Uterus (tissue), 3 donors: ENCODE measurements at regions not wholly inside any gene's neighbourhood (a gene's known extent, or its start where the extent isn't known, plus 50 kb on each side); places are given as distances from the start of the nearest gene placed in this dataset.
"Not testable (repeated sequence)": the region's sequence is repeated elsewhere in the genome, so short reads cannot be mapped to it uniquely, and the experiment has no call there.

Source experiments
- DNase-seq, 2 donors: peaks; one replicate each; pipeline ENCODE4 v3.0.0-alpha.2; 2019 to 2020
- H3K27ac ChIP-seq, 2 donors: fragments of 200-600 bp; sonication (generic); 1 replicate in 1 of 2; 2 replicates in 1 of 2; pipeline ENCODE4 v1.5.1; 2016 to 2018
- H3K27me3 ChIP-seq, 2 donors: fragments of 200-600 bp; sonication (generic); one replicate each; pipeline ENCODE4 v1.5.1; 2018 to 2019; ENCODE audit warnings: control low read depth in 1 of 2
- H3K36me3 ChIP-seq, 2 donors: fragments of 200-600 bp; sonication (generic); one replicate each; pipeline ENCODE4 v1.5.1; 2019; ENCODE audit warnings: control low read depth in 1 of 2
- H3K4me1 ChIP-seq, 2 donors: fragments of 200-600 bp; sonication (generic); one replicate each; pipeline ENCODE4 v1.5.1; 2018 to 2019; ENCODE audit warnings: control low read depth in 1 of 2
- H3K4me3 ChIP-seq, 2 donors: fragments of 200-600 bp; sonication (generic); 1 replicate in 1 of 2; 2 replicates in 1 of 2; pipeline ENCODE4 v1.5.1; 2018 to 2019; ENCODE audit warnings: mild to moderate bottlenecking in 1 of 2
- H3K9me3 ChIP-seq, 2 donors: fragments of 200-600 bp; sonication (generic); one replicate each; pipeline ENCODE4 v1.5.1; 2019; ENCODE audit warnings: control low read depth in 1 of 2
- CTCF ChIP-seq, 4 experiments: fragments of 200-600 bp in 2 of 4; fragments of 450-650 bp in 2 of 4; sonication (generic) in 2 of 4; IDR thresholded peaks; one replicate each; pipeline ENCODE4 v1.5.1; 2016 to 2019; ENCODE audit warnings: antibody characterized with exemption in 4 of 4, mild to moderate bottlenecking in 2 of 4, moderate library complexity in 1 of 4
- POLR2A ChIP-seq, 2 donors: fragments of 450-650 bp; IDR thresholded peaks; one replicate each; pipeline ENCODE4 v1.6.1; 2016; ENCODE audit warnings: antibody characterized with exemption in 2 of 2, mild to moderate bottlenecking in 1 of 2, moderate library complexity in 1 of 2
- intact Hi-C: fragments of 100-400 bp; cut with DNase I; formaldehyde crosslinking; loops from one replicate; pipeline ENCODE4 v1.15.1; 2023; ENCODE audit warnings: low total_unique reads
- donor health status: DM: yes; HTN: yes; CAD: no.

GRCh38 chr5:116709082-116709481 is 134.5 kb upstream of the SEMA6A start:
- no peak for DNase-seq
- Histone ChIP-seq H3K4me1 (no peaks in the 10 kb centered on the region), H3K9me3 (no peaks in the 10 kb centered on the region), H3K36me3 (no peaks in the 10 kb centered on the region), H3K27ac (no peak overlapping the region), H3K4me3 (no peak overlapping the region), H3K27me3 (no peaks in the 10 kb centered on the region)
- TF ChIP-seq CTCF (IDR thresholded peaks at IDR 0.05) (no peak), POLR2A (IDR thresholded peaks at IDR 0.05) (no peak)
- intact Hi-C loops = no loop called here

- H3K36me3 ChIP-seq, DNase-seq, intact Hi-C loops, H3K9me3 ChIP-seq, H3K27me3 ChIP-seq, H3K27ac ChIP-seq, H3K4me1 ChIP-seq, H3K4me3 ChIP-seq: not testable (repeated sequence)
These were observed 130.5 kb upstream of the SEMA6A start for GRCh38 chr5:116705121-116705519.

- DNase-seq = no peak
- TF ChIP-seq CTCF (IDR thresholded peaks at IDR 0.05) (no peak), POLR2A (IDR thresholded peaks at IDR 0.05) (no peak)
- Histone ChIP-seq H3K27ac (no peak overlapping the region), H3K9me3 (no peaks in the 10 kb centered on the region), H3K36me3 (no peaks in the 10 kb centered on the region), H3K4me1 (no peaks in the 10 kb centered on the region), H3K27me3 (no peaks in the 10 kb centered on the region), H3K4me3 (no peak overlapping the region)
- intact Hi-C loops = no loop called here
These were observed 129.3 kb upstream of the SEMA6A start for GRCh38 chr5:116703941-116704340.

GRCh38 chr5:116703328-116703727 is 128.7 kb upstream of the SEMA6A start:
- Histone ChIP-seq H3K27me3 (no peaks in the 10 kb centered on the region), H3K36me3 (no peaks in the 10 kb centered on the region), H3K4me3 (no peak overlapping the region), H3K4me1 (no peaks in the 10 kb centered on the region), H3K9me3 (no peaks in the 10 kb centered on the region), H3K27ac (no peak overlapping the region)
- intact Hi-C loops = no loop called here
- no peak for TF ChIP-seq POLR2A (IDR thresholded peaks at IDR 0.05)
- TF ChIP-seq CTCF (IDR thresholded peaks at IDR 0.05) = no peak
- DNase-seq = no peak

- intact Hi-C loops = no loop called here
- H3K9me3 ChIP-seq = no peaks in the 10 kb centered on the region
- no peak overlapping the region for H3K27ac ChIP-seq
- no peaks in the 10 kb centered on the region for H3K36me3 ChIP-seq
- H3K4me3 ChIP-seq = no peak overlapping the region
- no peak for DNase-seq
- no peaks in the 10 kb centered on the region for H3K27me3 ChIP-seq
- H3K4me1 ChIP-seq = no peaks in the 10 kb centered on the region
- TF ChIP-seq POLR2A (IDR thresholded peaks at IDR 0.05) (no peak), CTCF (IDR thresholded peaks at IDR 0.05) (no peak)
These were observed 128.2 kb upstream of the SEMA6A start for GRCh38 chr5:116702776-116703175.

- Histone ChIP-seq H3K4me1 (no peaks in the 10 kb centered on the region), H3K4me3 (no peak overlapping the region), H3K27ac (no peak overlapping the region), H3K36me3 (no peaks in the 10 kb centered on the region), H3K27me3 (no peaks in the 10 kb centered on the region), H3K9me3 (no peaks in the 10 kb centered on the region)
- intact Hi-C loops = no loop called here
- DNase-seq = no peak
- no peak for TF ChIP-seq CTCF (IDR thresholded peaks at IDR 0.05)
- TF ChIP-seq POLR2A (IDR thresholded peaks at IDR 0.05) = no peak
These were observed 124.7 kb upstream of the SEMA6A start for GRCh38 chr5:116699332-116699731.
